ENCODE measurements at regions not wholly inside any gene's neighbourhood (a gene's known extent, or its start where the extent isn't known, plus 50 kb on each side); places are given as distances from the start of the nearest gene placed in this dataset.

DNA sequence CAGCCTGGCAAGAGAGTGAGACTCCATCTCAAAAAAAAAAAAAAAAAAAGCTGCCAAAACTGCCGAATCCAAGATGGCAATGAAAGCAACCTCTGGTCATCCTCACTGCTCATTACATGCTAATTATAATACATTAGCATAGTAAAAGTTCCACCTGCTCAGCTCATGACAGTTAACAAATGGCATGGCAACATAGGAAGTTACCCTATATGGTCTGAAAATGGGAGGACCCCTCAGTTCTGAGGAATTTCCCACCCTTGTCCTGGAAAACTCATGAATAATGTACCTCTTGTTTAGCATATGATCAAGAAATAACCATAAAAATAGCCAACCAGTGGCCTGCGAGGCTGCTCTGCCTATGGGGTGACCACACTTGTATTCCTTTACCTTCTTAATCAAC is 93.1 kb upstream of the PGBD5 start:
- ChIA-PET POLR2A (ENCODE audit: low non-redundant PET) (interaction anchor here (0.7 kb wide), 1 partner anchor 62 kb away, joined by 3 read pairs; no protein-coding TSS in a partner anchor), CTCF (no interaction called here)
- no peaks in the 10 kb centered on the region for H3K4me1 ChIP-seq (ENCODE audit: insufficient read depth, low read length, poor library complexity, severe bottlenecking)
- no peak overlapping the region for H3K4me3 ChIP-seq (ENCODE audit: low read depth, low read length, poor library complexity, severe bottlenecking)
- intact Hi-C loops (cut with micrococcal nuclease; ENCODE audit: unreplicated experiment): no loop called here
- no peaks in the 10 kb centered on the region for H3K9me3 ChIP-seq (ENCODE audit: low read depth, low read length, poor library complexity, severe bottlenecking)
- no peak overlapping the region for H3K27ac ChIP-seq (ENCODE audit: low read depth, low read length, poor library complexity, severe bottlenecking)
- no peak for DNase-seq (ENCODE audit: low spot score)
- BruUV-seq (replicated peaks): no TSS peak
- H3K36me3 ChIP-seq (ENCODE audit: insufficient read depth, low read length, poor library complexity, severe bottlenecking): no peaks in the 10 kb centered on the region
- H3K27me3 ChIP-seq (replicated peaks; ENCODE audit: insufficient read depth, low read depth, low read length, poor library complexity): peaks cover 6% of the 10 kb centered on the region
- TF ChIP-seq EZH2 (IDR thresholded peaks at IDR 0.05; ENCODE audit: borderline replicate concordance, low read depth, low read length, poor library complexity, severe bottlenecking): no peak
- TF ChIP-seq, protein P1, sequence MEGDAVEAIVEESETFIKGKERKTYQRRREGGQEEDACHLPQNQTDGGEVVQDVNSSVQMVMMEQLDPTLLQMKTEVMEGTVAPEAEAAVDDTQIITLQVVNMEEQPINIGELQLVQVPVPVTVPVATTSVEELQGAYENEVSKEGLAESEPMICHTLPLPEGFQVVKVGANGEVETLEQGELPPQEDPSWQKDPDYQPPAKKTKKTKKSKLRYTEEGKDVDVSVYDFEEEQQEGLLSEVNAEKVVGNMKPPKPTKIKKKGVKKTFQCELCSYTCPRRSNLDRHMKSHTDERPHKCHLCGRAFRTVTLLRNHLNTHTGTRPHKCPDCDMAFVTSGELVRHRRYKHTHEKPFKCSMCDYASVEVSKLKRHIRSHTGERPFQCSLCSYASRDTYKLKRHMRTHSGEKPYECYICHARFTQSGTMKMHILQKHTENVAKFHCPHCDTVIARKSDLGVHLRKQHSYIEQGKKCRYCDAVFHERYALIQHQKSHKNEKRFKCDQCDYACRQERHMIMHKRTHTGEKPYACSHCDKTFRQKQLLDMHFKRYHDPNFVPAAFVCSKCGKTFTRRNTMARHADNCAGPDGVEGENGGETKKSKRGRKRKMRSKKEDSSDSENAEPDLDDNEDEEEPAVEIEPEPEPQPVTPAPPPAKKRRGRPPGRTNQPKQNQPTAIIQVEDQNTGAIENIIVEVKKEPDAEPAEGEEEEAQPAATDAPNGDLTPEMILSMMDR (conservative IDR thresholded peaks at IDR 0.05; ENCODE audit: low read depth, low read length): no peak

- Histone ChIP-seq H3K27ac (ENCODE audit: low read depth, low read length, poor library complexity, severe bottlenecking) (no peak overlapping the region), H3K4me3 (ENCODE audit: low read depth, low read length, poor library complexity, severe bottlenecking) (no peak overlapping the region), H3K36me3 (ENCODE audit: insufficient read depth, low read length, poor library complexity, severe bottlenecking) (no peaks in the 10 kb centered on the region), H3K4me1 (ENCODE audit: insufficient read depth, low read length, poor library complexity, severe bottlenecking) (no peaks in the 10 kb centered on the region), H3K9me3 (ENCODE audit: low read depth, low read length, poor library complexity, severe bottlenecking) (no peaks in the 10 kb centered on the region), H3K27me3 (replicated peaks; ENCODE audit: insufficient read depth, low read depth, low read length, poor library complexity) (peaks cover 6% of the 10 kb centered on the region)
- POLR2A ChIA-PET (ENCODE audit: low non-redundant PET): interaction anchor here (0.7 kb wide), 1 partner anchor 61 kb away, joined by 3 read pairs; no protein-coding TSS in a partner anchor
- intact Hi-C loops (cut with micrococcal nuclease; ENCODE audit: unreplicated experiment): no loop called here
- no TSS peak for BruUV-seq (replicated peaks)
- DNase-seq (ENCODE audit: low spot score): no peak
- TF ChIP-seq, protein P1 (conservative IDR thresholded peaks at IDR 0.05; ENCODE audit: low read depth, low read length): no peak
- TF ChIP-seq EZH2 (IDR thresholded peaks at IDR 0.05; ENCODE audit: borderline replicate concordance, low read depth, low read length, poor library complexity, severe bottlenecking): no peak
- CTCF ChIA-PET: no interaction called here
Observed at GRCh38 chr1:230518511-230518910, 92.4 kb upstream of the PGBD5 start.

DNA sequence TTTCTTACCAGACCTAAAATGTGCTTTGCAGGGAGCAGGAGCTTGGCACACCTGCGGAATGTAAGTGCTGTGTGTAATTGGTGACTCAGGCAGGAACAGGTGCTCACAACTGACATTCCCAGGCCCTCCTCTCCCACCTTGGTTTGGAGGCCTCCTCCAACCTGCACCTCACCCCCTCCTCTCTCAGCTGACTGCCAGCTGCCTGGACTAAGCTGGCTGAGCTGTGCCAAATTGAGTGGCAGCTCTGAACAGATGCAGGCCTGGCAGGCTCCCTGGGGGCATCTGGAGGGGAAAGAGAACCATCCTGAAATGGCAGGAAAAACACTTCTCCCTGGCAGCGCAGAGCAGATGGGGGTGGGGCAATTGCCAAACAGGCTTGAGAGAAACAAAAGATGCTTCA is 91.7 kb upstream of the PGBD5 start:
- peaks cover 6% of the 10 kb centered on the region for H3K27me3 ChIP-seq (replicated peaks; ENCODE audit: insufficient read depth, low read depth, low read length, poor library complexity)
- no peaks in the 10 kb centered on the region for H3K4me1 ChIP-seq (ENCODE audit: insufficient read depth, low read length, poor library complexity, severe bottlenecking)
- intact Hi-C loops (cut with micrococcal nuclease; ENCODE audit: unreplicated experiment): no loop called here
- no peaks in the 10 kb centered on the region for H3K36me3 ChIP-seq (ENCODE audit: insufficient read depth, low read length, poor library complexity, severe bottlenecking)
- H3K9me3 ChIP-seq (ENCODE audit: low read depth, low read length, poor library complexity, severe bottlenecking): no peaks in the 10 kb centered on the region
- POLR2A ChIA-PET (ENCODE audit: low non-redundant PET): no interaction called here
- DNase-seq (ENCODE audit: low spot score): no peak
- CTCF ChIA-PET: no interaction called here
- no peak overlapping the region for H3K4me3 ChIP-seq (ENCODE audit: low read depth, low read length, poor library complexity, severe bottlenecking)
- TF ChIP-seq EZH2 (IDR thresholded peaks at IDR 0.05; ENCODE audit: borderline replicate concordance, low read depth, low read length, poor library complexity, severe bottlenecking): no peak
- TF ChIP-seq, protein P1 (conservative IDR thresholded peaks at IDR 0.05; ENCODE audit: low read depth, low read length): no peak
- no TSS peak for BruUV-seq (replicated peaks)
- no peak overlapping the region for H3K27ac ChIP-seq (ENCODE audit: low read depth, low read length, poor library complexity, severe bottlenecking)

Data from A673 (cell line).